ENCODE measurements at regions not wholly inside any gene's neighbourhood (a gene's known extent, or its start where the extent isn't known, plus 50 kb on each side); places are given as distances from the start of the nearest gene placed in this dataset.
"Not testable (repeated sequence)": the region's sequence is repeated elsewhere in the genome, so short reads cannot be mapped to it uniquely, and the experiment has no call there.

DNA sequence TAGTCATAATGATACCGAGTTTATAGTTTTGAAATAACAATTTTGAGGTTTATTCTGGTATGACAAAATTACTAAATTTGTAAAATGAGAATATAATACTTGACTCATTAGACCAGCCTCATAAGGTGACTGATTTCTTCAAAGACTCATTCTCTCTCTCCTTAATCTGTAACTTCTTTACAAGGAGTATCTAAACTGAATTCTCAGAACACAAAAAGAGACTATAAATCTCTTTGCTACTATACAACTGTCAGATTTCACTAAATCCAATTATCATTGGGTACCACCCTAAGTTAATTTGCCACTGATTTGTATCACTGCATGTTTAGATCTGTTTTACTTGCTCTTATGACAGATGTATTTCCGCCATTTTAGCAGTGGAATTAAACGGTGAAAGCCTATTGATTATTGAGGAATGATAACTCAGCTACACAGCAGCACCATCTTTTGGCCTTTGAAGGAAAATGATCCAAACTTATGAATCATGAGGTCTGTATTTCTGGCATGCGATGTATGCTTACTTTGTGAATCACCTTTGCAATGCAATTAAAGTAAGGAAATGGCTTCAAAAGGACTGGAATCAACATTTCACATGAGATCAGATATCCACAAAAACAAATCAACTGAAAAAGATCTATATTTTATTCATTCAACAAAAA is 161.2 kb downstream of the RERGL start:
- Histone ChIP-seq H3K27ac (no peak overlapping the region), H3K36me3 (no peaks in the 10 kb centered on the region), H3K27me3 (ENCODE audit: insufficient read depth, low read depth, severe bottlenecking) (no peaks in the 10 kb centered on the region), H3K4me3 (ENCODE audit: low read depth, low read length) (no peak overlapping the region), H3K9me3 (ENCODE audit: severe bottlenecking) (no peaks in the 10 kb centered on the region)
- TF ChIP-seq, protein P1, sequence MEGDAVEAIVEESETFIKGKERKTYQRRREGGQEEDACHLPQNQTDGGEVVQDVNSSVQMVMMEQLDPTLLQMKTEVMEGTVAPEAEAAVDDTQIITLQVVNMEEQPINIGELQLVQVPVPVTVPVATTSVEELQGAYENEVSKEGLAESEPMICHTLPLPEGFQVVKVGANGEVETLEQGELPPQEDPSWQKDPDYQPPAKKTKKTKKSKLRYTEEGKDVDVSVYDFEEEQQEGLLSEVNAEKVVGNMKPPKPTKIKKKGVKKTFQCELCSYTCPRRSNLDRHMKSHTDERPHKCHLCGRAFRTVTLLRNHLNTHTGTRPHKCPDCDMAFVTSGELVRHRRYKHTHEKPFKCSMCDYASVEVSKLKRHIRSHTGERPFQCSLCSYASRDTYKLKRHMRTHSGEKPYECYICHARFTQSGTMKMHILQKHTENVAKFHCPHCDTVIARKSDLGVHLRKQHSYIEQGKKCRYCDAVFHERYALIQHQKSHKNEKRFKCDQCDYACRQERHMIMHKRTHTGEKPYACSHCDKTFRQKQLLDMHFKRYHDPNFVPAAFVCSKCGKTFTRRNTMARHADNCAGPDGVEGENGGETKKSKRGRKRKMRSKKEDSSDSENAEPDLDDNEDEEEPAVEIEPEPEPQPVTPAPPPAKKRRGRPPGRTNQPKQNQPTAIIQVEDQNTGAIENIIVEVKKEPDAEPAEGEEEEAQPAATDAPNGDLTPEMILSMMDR (IDR thresholded peaks at IDR 0.05; ENCODE audit: low read depth, low read length): no peak
- DNase-seq: no peak

DNA sequence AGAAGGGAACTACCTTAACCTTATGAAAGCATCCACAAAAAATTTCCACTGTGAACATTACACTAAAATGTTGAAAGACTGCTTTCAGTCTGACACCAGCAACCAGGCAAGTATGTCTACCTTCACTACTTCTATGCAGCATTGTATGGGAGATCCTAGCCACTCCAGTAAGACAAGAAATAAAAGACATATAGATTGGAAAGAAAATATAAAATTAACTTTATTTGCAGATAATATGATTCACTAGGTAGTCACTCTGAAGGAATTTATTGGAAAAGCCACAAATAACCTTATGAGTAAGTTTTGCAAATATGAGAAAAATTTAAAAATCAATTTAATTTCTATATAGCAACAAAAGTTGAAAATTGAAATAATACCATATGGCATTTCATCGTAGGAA is 172.0 kb downstream of the RERGL start:
- Histone ChIP-seq H3K9me3 (ENCODE audit: severe bottlenecking) (no peaks in the 10 kb centered on the region), H3K36me3 (no peaks in the 10 kb centered on the region), H3K27me3 (ENCODE audit: insufficient read depth, low read depth, severe bottlenecking) (no peaks in the 10 kb centered on the region), H3K27ac (no peak overlapping the region), H3K4me3 (ENCODE audit: low read depth, low read length) (no peak overlapping the region)
- DNase-seq: no peak
- TF ChIP-seq, protein P1 (IDR thresholded peaks at IDR 0.05; ENCODE audit: low read depth, low read length): no peak

DNA sequence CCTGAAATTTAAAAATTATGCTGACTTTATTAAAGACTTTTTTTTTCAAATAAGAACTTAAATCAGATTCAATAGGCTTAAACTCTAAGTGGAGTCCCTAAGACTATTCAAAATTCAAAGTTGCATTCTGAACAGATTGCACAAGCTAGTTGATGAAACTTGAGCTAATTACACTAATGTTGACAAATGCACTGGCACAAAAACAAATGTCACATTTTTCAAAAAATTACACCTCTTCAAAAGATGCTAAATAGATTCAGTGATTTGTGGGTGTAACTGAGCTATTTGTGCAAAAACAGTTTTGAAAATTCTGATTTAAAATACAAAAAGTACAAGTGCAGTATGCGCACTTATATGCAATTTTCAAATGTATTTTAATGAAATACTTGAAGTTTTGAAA is 205.4 kb downstream of the RERGL start:
- no peak overlapping the region for H3K4me3 ChIP-seq (ENCODE audit: low read depth, low read length)
- H3K36me3 ChIP-seq: no peaks in the 10 kb centered on the region
- TF ChIP-seq, protein P1 (IDR thresholded peaks at IDR 0.05; ENCODE audit: low read depth, low read length): no peak
- H3K9me3 ChIP-seq (ENCODE audit: severe bottlenecking): no peaks in the 10 kb centered on the region
- no peak overlapping the region for H3K27ac ChIP-seq
- H3K27me3 ChIP-seq (ENCODE audit: insufficient read depth, low read depth, severe bottlenecking): no peaks in the 10 kb centered on the region
- DNase-seq: no peak

DNA sequence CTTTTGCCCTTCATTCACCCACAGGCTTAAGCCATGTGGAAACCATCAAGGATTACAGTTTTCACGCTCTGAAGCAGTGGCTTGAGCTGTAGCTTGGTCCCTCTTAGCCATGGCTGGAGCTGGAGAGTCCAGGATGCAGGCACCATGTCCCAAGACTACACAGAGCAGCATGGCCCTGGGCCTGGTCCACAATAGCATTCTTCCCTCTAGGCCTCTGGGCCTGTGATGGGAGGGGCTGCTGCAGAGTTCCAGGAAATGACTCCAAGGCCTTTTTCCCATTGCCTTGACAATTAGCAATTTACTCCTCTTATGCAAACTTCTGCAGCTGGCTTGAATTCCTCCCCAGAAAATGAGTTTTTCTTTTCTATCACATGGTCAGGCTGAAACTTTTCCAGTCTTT is 211.3 kb downstream of the RERGL start:
- no peak for DNase-seq
- Histone ChIP-seq H3K27me3 (ENCODE audit: insufficient read depth, low read depth, severe bottlenecking) (no peaks in the 10 kb centered on the region), H3K36me3 (no peaks in the 10 kb centered on the region), H3K4me3 (ENCODE audit: low read depth, low read length) (no peak overlapping the region), H3K9me3 (ENCODE audit: severe bottlenecking) (peaks cover 2% of the 10 kb centered on the region), H3K27ac (no peak overlapping the region)
- TF ChIP-seq, protein P1 (IDR thresholded peaks at IDR 0.05; ENCODE audit: low read depth, low read length): no peak

DNA sequence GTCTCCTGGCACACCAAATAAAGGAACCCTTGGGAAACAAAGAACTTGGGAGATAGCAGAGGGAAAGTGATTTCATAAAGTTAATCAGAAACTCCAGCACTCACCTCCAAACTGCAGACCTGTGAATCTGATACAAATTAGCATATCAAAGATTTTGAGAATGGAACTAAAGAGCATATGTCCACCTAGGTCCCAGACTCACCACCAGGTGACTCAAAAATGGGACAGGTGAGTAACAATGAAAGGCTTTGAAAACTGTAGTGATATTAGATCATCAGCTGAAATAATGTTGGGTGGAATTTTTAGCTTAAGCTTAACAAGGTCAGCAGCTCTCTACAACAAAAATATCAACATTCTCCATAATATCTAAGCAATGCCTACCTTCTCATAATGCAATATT is 214.8 kb downstream of the RERGL start:
- no peak for DNase-seq
- Histone ChIP-seq H3K36me3 (no peaks in the 10 kb centered on the region), H3K27ac (no peak overlapping the region), H3K4me3 (ENCODE audit: low read depth, low read length) (no peak overlapping the region), H3K9me3 (ENCODE audit: severe bottlenecking) (peaks cover 2% of the 10 kb centered on the region), H3K27me3 (ENCODE audit: insufficient read depth, low read depth, severe bottlenecking) (no peaks in the 10 kb centered on the region)
- TF ChIP-seq, protein P1 (IDR thresholded peaks at IDR 0.05; ENCODE audit: low read depth, low read length): no peak

DNA sequence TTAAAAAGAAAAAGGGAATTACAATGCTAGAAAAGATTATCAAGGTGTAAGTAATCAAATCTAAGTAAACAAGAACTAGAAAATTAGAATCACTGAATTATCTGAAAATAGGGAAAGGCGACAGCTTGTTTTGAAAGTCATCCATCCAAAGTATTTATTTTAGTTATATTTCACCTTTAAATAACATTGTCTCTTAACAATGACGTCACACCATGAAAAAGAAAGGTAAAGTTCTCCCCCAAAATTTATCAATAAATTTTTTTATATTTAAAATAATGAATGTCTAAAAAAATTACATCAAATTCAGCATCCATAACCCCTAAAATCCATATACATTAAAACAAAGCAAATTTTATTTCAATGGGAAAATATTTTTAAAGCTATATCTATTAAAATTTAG is 223.2 kb downstream of the RERGL start:
- no peak overlapping the region for H3K4me3 ChIP-seq (ENCODE audit: low read depth, low read length)
- DNase-seq: no peak
- no peaks in the 10 kb centered on the region for H3K9me3 ChIP-seq (ENCODE audit: severe bottlenecking)
- TF ChIP-seq, protein P1 (IDR thresholded peaks at IDR 0.05; ENCODE audit: low read depth, low read length): no peak
- no peak overlapping the region for H3K27ac ChIP-seq
- no peaks in the 10 kb centered on the region for H3K36me3 ChIP-seq
- no peaks in the 10 kb centered on the region for H3K27me3 ChIP-seq (ENCODE audit: insufficient read depth, low read depth, severe bottlenecking)

DNA sequence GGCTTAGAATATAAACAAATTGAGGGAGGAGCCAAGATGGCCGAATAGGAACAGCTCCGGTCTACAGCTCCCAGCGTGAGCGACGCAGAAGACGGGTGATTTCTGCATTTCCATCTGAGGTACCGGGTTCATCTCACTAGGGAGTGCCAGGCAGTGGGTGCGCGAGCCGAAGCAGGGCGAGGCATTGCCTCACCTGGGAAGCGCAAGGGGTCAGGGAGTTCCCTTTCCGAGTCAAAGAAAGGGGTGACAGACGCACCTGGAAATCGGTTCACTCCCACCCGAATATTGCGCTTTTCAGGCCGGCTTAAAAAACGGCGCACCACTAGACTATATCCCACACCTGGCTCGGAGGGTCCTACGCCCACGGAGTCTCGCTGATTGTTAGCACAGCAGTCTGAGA is 234.4 kb downstream of the RERGL start:
- not testable (repeated sequence) for H3K9me3 ChIP-seq (ENCODE audit: severe bottlenecking); H3K36me3 ChIP-seq; DNase-seq

More for the DNA sequence above, 234.4 kb downstream of the RERGL start:
- not testable (repeated sequence) for H3K27ac ChIP-seq; H3K27me3 ChIP-seq (ENCODE audit: insufficient read depth, low read depth, severe bottlenecking); H3K4me3 ChIP-seq (ENCODE audit: low read depth, low read length)

All from WERI-Rb-1 (cell line).